ENCODE measurements at regions not wholly inside any gene's neighbourhood (a gene's known extent, or its start where the extent isn't known, plus 50 kb on each side); places are given as distances from the start of the nearest gene placed in this dataset.

GRCh38 chr7:70870349-70870748 lies 261.6 kb upstream of the GALNT17 start:
- no peak for TF ChIP-seq CTCF (IDR thresholded peaks at IDR 0.05; ENCODE audit: low read depth, low read length)
- no peak for TF ChIP-seq MYC (IDR thresholded peaks at IDR 0.05; ENCODE audit: low read depth, low read length)
- no peak for TF ChIP-seq POLR2A (IDR thresholded peaks at IDR 0.05; ENCODE audit: extremely low read depth, insufficient read length)
- TF ChIP-seq MAX (IDR thresholded peaks at IDR 0.05; ENCODE audit: low read depth, low read length), result no peak
